H1 (cell line): ENCODE measurements at regions not wholly inside any gene's neighbourhood (a gene's known extent, or its start where the extent isn't known, plus 50 kb on each side); places are given as distances from the start of the nearest gene placed in this dataset.

Experiments
- CTCF ChIA-PET: fragments of 300-600 bp; sonication (Branson Sonifier 250); formaldehyde crosslinking; loops from one replicate; lab custom pipeline; 2021; ENCODE audit not compliant: partially characterized antibody; lab: Charles Lee
- POLR2A ChIA-PET: fragments of 300-600 bp; sonication (Branson Sonifier 250); formaldehyde crosslinking; loops from one replicate; lab custom pipeline; 2021; ENCODE audit warnings: inconsistent platforms; ENCODE audit not compliant: partially characterized antibody; lab: Charles Lee
- DNase-seq, 2 experiments: peaks; one replicate each; pipeline versions ENCODE4 v3.0.0 to v3.0.0-alpha.2; 2010 to 2022; ENCODE audit warnings: low spot score in 2 of 2, low read depth in 1 of 2, mixed read lengths in 1 of 2
- FAIRE-seq: peaks from 2 replicates; lab custom pipeline; 2011; peaks lifted over from hg19 to GRCh38; lab: Jason Lieb, UNC
- H2AFZ ChIP-seq: 2 replicates; pipeline ENCODE4 v1.8.1; 2012; ENCODE audit warnings: low read length, inconsistent platforms
- H2AK5ac ChIP-seq: 2 replicates; pipeline ENCODE4 v1.6.1; 2013; ENCODE audit warnings: low read depth, low read length
- H2BK120ac ChIP-seq: replicated peaks from 2 replicates; pipeline ENCODE3; 2013; ENCODE audit warnings: low read depth, low read length, inconsistent platforms
- H2BK12ac ChIP-seq: 2 replicates; pipeline ENCODE4 v1.6.1; 2013; ENCODE audit warnings: low read depth, low read length
- H2BK15ac ChIP-seq: 2 replicates; pipeline ENCODE4 v1.6.1; 2013; ENCODE audit warnings: low read length
- H2BK20ac ChIP-seq: 2 replicates; pipeline ENCODE4 v1.6.1; 2013; ENCODE audit warnings: low read length
- H2BK5ac ChIP-seq: 2 replicates; pipeline ENCODE4 v1.6.1; 2013; ENCODE audit warnings: low read depth, low read length
- H3K14ac ChIP-seq: 2 replicates; pipeline ENCODE4 v1.6.1; 2013; ENCODE audit warnings: inconsistent platforms; ENCODE audit not compliant: insufficient read length
- H3K18ac ChIP-seq: 2 replicates; pipeline ENCODE4 v1.6.1; 2013; ENCODE audit warnings: low read length; ENCODE audit errors: extremely low read depth
- H3K23ac ChIP-seq: 2 replicates; pipeline ENCODE4 v1.6.1; 2013; ENCODE audit warnings: inconsistent platforms; ENCODE audit not compliant: insufficient read length
- H3K23me2 ChIP-seq: 2 replicates; pipeline ENCODE4 v1.6.1; 2013; ENCODE audit warnings: low read depth, low read length
- H3K27ac ChIP-seq: 2 replicates; pipeline ENCODE4 v1.6.1; 2011; ENCODE audit warnings: low read depth, low read length, inconsistent platforms
- H3K27me3 ChIP-seq, 4 experiments: replicated peaks in 1 of 4; 1 replicate in 1 of 4; 2 replicates in 3 of 4; pipeline versions ENCODE4 v1.6.1 to v1.8.1; 2011 to 2013; ENCODE audit warnings: low read length in 3 of 4, mild to moderate bottlenecking in 3 of 4, inconsistent platforms in 2 of 4, mixed read lengths in 2 of 4, moderate library complexity in 1 of 4; ENCODE audit not compliant: control insufficient read depth in 3 of 4, insufficient read depth in 3 of 4; ENCODE audit errors: extremely low read depth in 1 of 4
- H3K36me3 ChIP-seq, 4 experiments: 2 replicates each; pipeline versions ENCODE4 v1.6.1 to v1.8.1; 2011 to 2013; ENCODE audit warnings: mild to moderate bottlenecking in 4 of 4, low read length in 3 of 4, moderate library complexity in 2 of 4, control low read depth in 1 of 4, inconsistent platforms in 1 of 4; ENCODE audit not compliant: insufficient read depth in 4 of 4, control insufficient read depth in 2 of 4
- H3K4ac ChIP-seq: replicated peaks from 2 replicates; pipeline ENCODE3; 2013; ENCODE audit warnings: low read length, low read depth, mixed read lengths, inconsistent platforms; ENCODE audit not compliant: insufficient read length
- H3K4me1 ChIP-seq, 4 experiments: replicated peaks in 1 of 4; 1 replicate in 1 of 4; 2 replicates in 3 of 4; pipeline versions ENCODE4 v1.6.1 to v1.8.1; 2011 to 2013; ENCODE audit warnings: low read length in 3 of 4, inconsistent platforms in 2 of 4, mixed read lengths in 1 of 4; ENCODE audit not compliant: insufficient read depth in 4 of 4, control insufficient read depth in 3 of 4
- H3K4me2 ChIP-seq, 2 experiments: 2 replicates each; pipeline versions ENCODE4 v1.6.1 to v1.8.1; 2011 to 2013; ENCODE audit warnings: low read depth in 2 of 2, low read length in 2 of 2, control low read depth in 1 of 2, inconsistent platforms in 1 of 2, mild to moderate bottlenecking in 1 of 2; ENCODE audit not compliant: insufficient read depth in 1 of 2
- H3K4me3 ChIP-seq, 4 experiments: fragments of 200-600, 300-600 bp in 1 of 4; sonication (generic), shearing (Covaris generic), sonication (Bioruptor Twin) in 1 of 4; 2 replicates each; pipeline versions ENCODE4 v1.5.1 to v1.8.1; 2011 to 2016; ENCODE audit warnings: low read length in 4 of 4, low read depth in 3 of 4, control low read depth in 2 of 4, inconsistent platforms in 2 of 4, mild to moderate bottlenecking in 2 of 4, mixed read lengths in 1 of 4, moderate library complexity in 1 of 4; ENCODE audit not compliant: insufficient read depth in 2 of 4; ENCODE audit errors: extremely low read depth in 1 of 4
- H3K56ac ChIP-seq: replicated peaks from 2 replicates; pipeline ENCODE3; 2013; ENCODE audit warnings: low read depth, mild to moderate bottlenecking, mixed read lengths, low read length, inconsistent platforms; ENCODE audit not compliant: insufficient read length
- H3K79me1 ChIP-seq: 2 replicates; pipeline ENCODE4 v1.6.1; 2013; ENCODE audit warnings: low read depth, low read length, control low read depth
- H3K79me2 ChIP-seq, 2 experiments: 2 replicates each; pipeline versions ENCODE4 v1.6.1 to v1.8.1; 2012 to 2013; ENCODE audit warnings: low read length in 2 of 2, mild to moderate bottlenecking in 2 of 2, inconsistent platforms in 1 of 2; ENCODE audit not compliant: insufficient read depth in 2 of 2, control insufficient read depth in 1 of 2
- H3K9ac ChIP-seq, 4 experiments: replicated peaks in 1 of 4; 1 replicate in 1 of 4; 2 replicates in 3 of 4; pipeline versions ENCODE4 v1.6.1 to v1.8.1; 2011 to 2013; ENCODE audit warnings: low read depth in 3 of 4, low read length in 3 of 4, control low read depth in 2 of 4, mild to moderate bottlenecking in 2 of 4, moderate library complexity in 2 of 4, inconsistent platforms in 1 of 4; ENCODE audit errors: extremely low read depth in 1 of 4
- H3K9me3 ChIP-seq, 2 experiments: 2 replicates each; pipeline versions ENCODE4 v1.6.1 to v1.8.1; 2012 to 2013; ENCODE audit warnings: mild to moderate bottlenecking in 2 of 2, moderate library complexity in 2 of 2, control low read depth in 1 of 2, inconsistent platforms in 1 of 2, low read depth in 1 of 2, low read length in 1 of 2, mixed read lengths in 1 of 2; ENCODE audit not compliant: insufficient read depth in 2 of 2
- H4K20me1 ChIP-seq, 2 experiments: replicated peaks in 1 of 2; 2 replicates each; pipeline versions ENCODE3 to v1.8.1; 2011 to 2013; ENCODE audit warnings: inconsistent platforms in 2 of 2, low read length in 2 of 2, mild to moderate bottlenecking in 1 of 2; ENCODE audit not compliant: insufficient read depth in 2 of 2, control insufficient read depth in 1 of 2
- H4K5ac ChIP-seq: 2 replicates; pipeline ENCODE4 v1.6.1; 2013; ENCODE audit warnings: low read length, low read depth, mixed read lengths, inconsistent platforms; ENCODE audit not compliant: insufficient read length
- H4K8ac ChIP-seq: 2 replicates; pipeline ENCODE4 v1.8.0; 2013; ENCODE audit warnings: mild to moderate bottlenecking, moderate library complexity, low read length, inconsistent platforms; ENCODE audit not compliant: insufficient read depth; ENCODE audit errors: extremely low read depth
- H4K91ac ChIP-seq: replicated peaks from 2 replicates; pipeline ENCODE3; 2013; ENCODE audit warnings: low read length, mixed read lengths, inconsistent platforms; ENCODE audit not compliant: insufficient read length
- BCL11A ChIP-seq, 2 experiments: IDR thresholded peaks; one replicate each; pipeline ENCODE4 v1.6.1; 2011; ENCODE audit warnings: low read depth in 2 of 2, low read length in 2 of 2, mild to moderate bottlenecking in 2 of 2
- CEBPB ChIP-seq: IDR thresholded peaks from 2 replicates; pipeline ENCODE4 v1.6.1; 2012; ENCODE audit warnings: low read depth, low read length
- CHD1 ChIP-seq: IDR thresholded peaks from 2 replicates; pipeline ENCODE4 v1.6.1; 2012; ENCODE audit warnings: low read depth, low read length, improper control_type of control experiment
- EGR1 ChIP-seq: IDR thresholded peaks from 2 replicates; pipeline ENCODE4 v1.6.1; 2011; ENCODE audit warnings: low read depth, low read length, borderline replicate concordance
- KDM4A ChIP-seq: IDR thresholded peaks from one replicate; pipeline ENCODE4 v1.7.1; 2012; ENCODE audit warnings: low read depth, mild to moderate bottlenecking, moderate library complexity, low read length, inconsistent platforms; ENCODE audit not compliant: severe bottlenecking
- NANOG ChIP-seq: IDR thresholded peaks from 2 replicates; pipeline ENCODE4 v1.6.1; 2011; ENCODE audit warnings: low read length, low read depth, mild to moderate bottlenecking, inconsistent platforms; ENCODE audit not compliant: insufficient read depth, poor library complexity, severe bottlenecking
- POLR2AphosphoS5 ChIP-seq: IDR thresholded peaks from 2 replicates; pipeline ENCODE4 v1.6.1; 2011; ENCODE audit warnings: low read depth, low read length
- RBBP5 ChIP-seq: IDR thresholded peaks from 2 replicates; pipeline ENCODE4 v1.7.1; 2012; ENCODE audit warnings: low read depth, mild to moderate bottlenecking, inconsistent platforms, low read length, moderate library complexity, borderline replicate concordance
- RNF2 ChIP-seq: fragments of 200-900, 300-1000 bp; sonication (generic); IDR thresholded peaks from 2 replicates; pipeline ENCODE4 v1.7.1; 2016; ENCODE audit warnings: borderline replicate concordance, low read depth, mild to moderate bottlenecking, antibody characterized with exemption, low read length; ENCODE audit not compliant: poor library complexity, severe bottlenecking; ENCODE audit errors: missing control alignments
- SIRT6 ChIP-seq: IDR thresholded peaks from one replicate; pipeline ENCODE4 v1.7.1; 2012; ENCODE audit warnings: low read length, inconsistent platforms
- TBP ChIP-seq: IDR thresholded peaks from 2 replicates; pipeline ENCODE4 v1.6.1; 2011; ENCODE audit warnings: low read depth, low read length, improper control_type of control experiment
- WGBS, 2 experiments: shearing (Covaris generic) in 1 of 2; methylation state at CpG; one replicate each; pipeline versions ENCODE4 v1.1.6 to v1.1.7; 2013 to 2015; ENCODE audit warnings: low lambda C conversion rate in 2 of 2, mixed read lengths in 2 of 2, inconsistent platforms in 1 of 2, low coverage in 1 of 2, missing lambda C conversion rate in 1 of 2; ENCODE audit not compliant: insufficient replicate concordance in 2 of 2, insufficient coverage in 1 of 2, insufficient read length in 1 of 2; ENCODE audit errors: extremely low coverage in 1 of 2, missing lambda C conversion rate in 1 of 2; 5-methylcytosine and 5-hydroxymethylcytosine counted together

GRCh38 chr13:65540175-65540574, 1690.0 kb downstream of the PCDH9 start:
- no peak overlapping the region for H4K91ac ChIP-seq
- H2BK12ac ChIP-seq = no peak overlapping the region
- no peak overlapping the region for H2BK5ac ChIP-seq
- ChIA-PET CTCF (interaction anchor here (0.6 to 0.7 kb wide), 2 partner anchors 200 to 259 kb away, joined by 3 read pairs; no protein-coding TSS in a partner anchor), POLR2A (no interaction called here)
- H4K5ac ChIP-seq = no peak overlapping the region
- no peaks in the 10 kb centered on the region for H3K79me2 ChIP-seq
- H4K20me1 ChIP-seq = no peaks in the 10 kb centered on the region
- H3K27ac ChIP-seq = no peak overlapping the region
- H3K14ac ChIP-seq = no peak overlapping the region
- no peak overlapping the region for H2BK20ac ChIP-seq
- no peak overlapping the region for H3K56ac ChIP-seq
- no peak overlapping the region for H2AK5ac ChIP-seq
- FAIRE-seq (no peak), DNase-seq (no peak)
- H3K9ac ChIP-seq = no peak overlapping the region
- H3K9me3 ChIP-seq = no peaks in the 10 kb centered on the region
- H3K4ac ChIP-seq = no peak overlapping the region
- 93% methylated on average over 3 of the region's 3 CpGs; no CpG with 5 or more reads in 1 of the 2 experiments for WGBS, 2 experiments
- H3K4me1 ChIP-seq = no peaks in the 10 kb centered on the region
- H3K27me3 ChIP-seq = no peaks in the 10 kb centered on the region
- no peak overlapping the region for H4K8ac ChIP-seq
- H3K4me2 ChIP-seq = no peak overlapping the region
- no peaks in the 10 kb centered on the region for H3K36me3 ChIP-seq
- no peaks in the 10 kb centered on the region for H3K23me2 ChIP-seq
- no peak overlapping the region for H3K4me3 ChIP-seq
- H2BK120ac ChIP-seq = no peak overlapping the region
- H2AFZ ChIP-seq = 0 out of 2 replicates have a peak overlapping the region, but pooled peaks have one; percentile 6
- no peak for TF ChIP-seq SIRT6
- TF ChIP-seq RNF2 = no peak
- TF ChIP-seq EGR1 = no peak
- TF ChIP-seq NANOG = no peak
- TF ChIP-seq CHD1 = no peak
- no peak for TF ChIP-seq KDM4A
- TF ChIP-seq BCL11A (IDR thresholded peaks at IDR 0.05; ENCODE audit: low read depth in 2 of 2, low read length in 2 of 2) = no peak
- TF ChIP-seq POLR2AphosphoS5 = no peak
- no peak for TF ChIP-seq CEBPB
- TF ChIP-seq TBP = no peak
- TF ChIP-seq RBBP5 = no peak
- H3K23ac ChIP-seq = no peak overlapping the region
- H3K18ac ChIP-seq = no peak overlapping the region
- H2BK15ac ChIP-seq = no peak overlapping the region
- H3K79me1 ChIP-seq = no peaks in the 10 kb centered on the region
